HS-27A (cell line): ENCODE measurements at regions not wholly inside any gene's neighbourhood (a gene's known extent, or its start where the extent isn't known, plus 50 kb on each side); places are given as distances from the start of the nearest gene placed in this dataset.

Source experiments
- DNase-seq: peaks from one replicate; pipeline ENCODE4 v3.0.0-alpha.2; 2012; ENCODE audit warnings: low read depth, missing footprints

GRCh38 chr2:120809151-120809550 lies 73.5 kb downstream of the GLI2 start:
- no peak for DNase-seq

- DNase-seq, result no peak
These were observed 74.2 kb downstream of the GLI2 start for GRCh38 chr2:120809609-120810440.

GRCh38 chr2:120810639-120811038 lies 75.0 kb downstream of the GLI2 start:
- DNase-seq, result no peak

GRCh38 chr2:120812866-120813265 lies 77.2 kb downstream of the GLI2 start:
- no peak for DNase-seq

DNA sequence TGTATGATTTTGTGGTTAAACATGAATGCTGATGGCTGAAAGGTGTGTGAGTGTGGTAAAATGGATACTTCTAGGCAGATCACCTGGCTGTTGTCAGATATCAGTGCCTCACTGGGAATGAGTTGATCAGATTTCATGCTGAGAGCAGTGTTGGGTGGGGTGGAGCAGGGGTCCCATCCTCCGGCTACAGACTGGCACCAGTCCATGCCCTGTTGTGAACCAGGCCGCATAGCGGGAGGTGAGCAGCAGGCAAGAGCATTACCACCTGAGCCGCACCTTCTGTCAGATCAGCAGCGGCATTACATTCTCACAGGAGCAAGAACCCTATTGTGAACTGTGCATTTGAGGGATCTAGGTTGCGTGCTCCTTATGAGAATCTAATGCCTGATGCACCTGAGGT lies 78.7 kb downstream of the GLI2 start:
- DNase-seq, result no peak

DNA sequence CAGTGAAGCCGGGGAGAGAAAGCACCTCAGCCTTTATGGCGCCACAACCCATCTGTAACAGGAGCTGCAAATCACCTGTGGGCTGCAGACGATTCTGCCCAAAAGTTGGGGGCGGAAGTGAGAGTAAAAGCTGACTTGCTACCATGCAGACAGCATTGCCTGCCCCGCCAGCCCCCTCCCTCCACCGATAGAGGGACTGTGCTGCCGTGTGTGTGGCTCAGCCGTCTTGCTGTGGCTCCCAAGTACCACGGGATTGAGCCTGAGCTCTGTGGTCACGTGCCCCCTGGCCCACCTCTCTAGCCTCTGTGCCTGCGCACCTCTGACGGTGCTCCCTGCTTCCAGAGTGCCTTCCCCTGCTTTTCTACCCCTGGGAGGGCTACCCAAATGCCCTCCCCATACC lies 79.6 kb downstream of the GLI2 start:
- DNase-seq, result no peak

GRCh38 chr2:120817136-120817955 lies 81.7 kb downstream of the GLI2 start:
- DNase-seq, result no peak

GRCh38 chr2:120817956-120818325 lies 82.3 kb downstream of the GLI2 start:
- DNase-seq, result no peak

GRCh38 chr2:120818441-120818920 lies 82.8 kb downstream of the GLI2 start:
- peak; percentile 89 for DNase-seq

DNA sequence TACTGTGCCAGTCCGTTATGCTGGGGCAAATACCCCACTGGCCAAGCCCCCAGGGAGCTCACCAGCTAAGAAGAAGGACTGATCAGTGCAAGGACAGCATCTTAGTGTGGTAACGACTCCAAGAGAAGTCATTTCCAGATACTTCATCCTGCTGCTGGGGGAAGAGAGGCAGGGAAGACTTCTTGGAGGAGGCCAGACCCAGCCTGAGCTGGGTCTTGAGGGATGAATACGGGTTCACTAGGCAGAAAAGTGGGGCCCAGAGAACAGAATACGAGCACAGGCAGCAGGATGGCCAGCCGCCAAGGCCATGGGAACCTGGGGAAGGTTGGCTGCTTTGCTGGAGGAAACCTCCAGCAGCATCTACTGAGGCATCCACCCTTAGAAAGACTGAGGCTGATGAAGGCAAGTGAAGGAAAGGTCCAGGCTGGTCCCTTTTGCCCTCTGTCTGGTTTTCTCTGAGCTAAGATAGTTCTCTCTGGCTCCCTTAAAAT lies 84.1 kb downstream of the GLI2 start:
- DNase-seq, result no peak

DNA sequence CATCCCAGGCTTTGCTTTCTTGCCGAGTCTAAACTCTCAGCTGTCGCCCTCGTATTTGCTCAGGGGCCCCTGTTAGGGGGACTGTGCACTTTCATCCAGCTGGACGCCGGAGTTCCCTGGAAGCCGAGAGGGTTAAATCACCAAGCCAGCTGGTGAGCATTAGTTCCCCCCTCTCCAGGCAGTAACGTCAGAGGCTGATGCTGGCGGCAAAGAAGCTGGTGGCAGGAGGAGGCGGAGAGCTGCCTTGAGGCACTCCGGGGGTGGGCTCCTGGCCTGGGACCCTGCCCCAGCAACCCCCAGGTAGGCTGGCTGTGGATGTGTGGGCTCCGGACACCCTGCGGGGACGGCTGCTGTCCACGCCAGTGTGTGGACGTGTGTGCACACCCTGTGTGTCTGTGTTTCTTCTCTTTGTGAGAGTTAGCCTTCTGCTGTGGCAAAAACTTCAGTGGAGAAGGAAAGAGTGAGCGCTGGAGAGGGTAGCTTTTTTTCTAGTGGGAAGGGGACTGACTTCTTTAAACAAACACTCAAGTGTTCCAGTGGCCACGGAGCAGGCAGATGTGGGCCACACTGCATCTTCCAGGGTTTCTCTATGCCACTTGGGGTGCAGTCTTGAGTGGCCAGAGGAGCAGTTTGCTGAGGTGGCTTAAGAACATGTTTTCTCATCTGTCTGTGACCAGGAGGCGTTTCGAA lies 84.7 kb downstream of the GLI2 start:
- no peak for DNase-seq

GRCh38 chr2:120820953-120821279 lies 85.2 kb downstream of the GLI2 start:
- DNase-seq, result no peak

GRCh38 chr2:120821446-120822160 lies 85.9 kb downstream of the GLI2 start:
- DNase-seq, result no peak

- DNase-seq, result no peak
These were observed 87.3 kb downstream of the GLI2 start for GRCh38 chr2:120822933-120823332.

- DNase-seq, result no peak
These were observed 87.9 kb downstream of the GLI2 start for GRCh38 chr2:120823551-120823950.

DNA sequence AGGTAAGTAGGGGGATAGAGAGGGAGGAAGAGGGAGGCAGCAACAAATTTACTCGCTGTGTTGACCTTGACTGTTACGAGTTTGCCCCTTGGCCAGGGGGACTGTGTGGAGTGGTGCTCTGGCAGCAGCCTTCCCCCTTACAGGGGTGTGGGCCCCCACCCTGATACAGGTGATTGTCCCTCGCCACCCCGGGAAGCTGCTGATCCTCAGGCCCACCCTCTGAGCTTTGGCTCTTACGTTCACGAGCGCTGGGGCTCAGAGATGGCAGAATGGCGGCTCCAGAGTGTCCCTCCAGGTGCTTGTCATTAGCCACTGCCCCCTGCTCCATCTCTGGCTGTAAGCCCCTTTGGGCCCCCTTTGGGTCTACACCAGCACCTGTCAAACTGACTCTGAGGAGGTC lies 88.6 kb downstream of the GLI2 start:
- DNase-seq, result no peak

- no peak for DNase-seq
These were observed 89.9 kb downstream of the GLI2 start for GRCh38 chr2:120825370-120826259.

DNA sequence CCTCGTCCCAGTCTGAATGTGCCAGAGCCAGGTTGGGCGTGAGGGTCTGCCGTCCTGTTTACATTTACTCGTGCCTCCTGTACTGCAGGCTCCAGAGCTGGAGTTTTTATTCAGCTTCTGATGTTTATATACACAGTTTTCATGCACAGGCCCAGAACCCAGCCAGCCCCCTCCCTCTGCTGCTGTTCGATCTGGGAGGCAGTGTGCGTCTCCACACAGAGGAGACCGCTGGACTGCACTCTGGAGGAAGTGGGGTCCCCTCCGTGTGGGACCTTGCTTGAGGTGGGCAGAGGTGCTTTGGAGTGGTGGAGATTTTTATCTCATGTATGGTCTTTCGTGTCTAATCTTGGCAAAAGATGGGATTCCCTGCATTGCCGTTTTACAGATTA lies 90.6 kb downstream of the GLI2 start:
- no peak for DNase-seq

DNA sequence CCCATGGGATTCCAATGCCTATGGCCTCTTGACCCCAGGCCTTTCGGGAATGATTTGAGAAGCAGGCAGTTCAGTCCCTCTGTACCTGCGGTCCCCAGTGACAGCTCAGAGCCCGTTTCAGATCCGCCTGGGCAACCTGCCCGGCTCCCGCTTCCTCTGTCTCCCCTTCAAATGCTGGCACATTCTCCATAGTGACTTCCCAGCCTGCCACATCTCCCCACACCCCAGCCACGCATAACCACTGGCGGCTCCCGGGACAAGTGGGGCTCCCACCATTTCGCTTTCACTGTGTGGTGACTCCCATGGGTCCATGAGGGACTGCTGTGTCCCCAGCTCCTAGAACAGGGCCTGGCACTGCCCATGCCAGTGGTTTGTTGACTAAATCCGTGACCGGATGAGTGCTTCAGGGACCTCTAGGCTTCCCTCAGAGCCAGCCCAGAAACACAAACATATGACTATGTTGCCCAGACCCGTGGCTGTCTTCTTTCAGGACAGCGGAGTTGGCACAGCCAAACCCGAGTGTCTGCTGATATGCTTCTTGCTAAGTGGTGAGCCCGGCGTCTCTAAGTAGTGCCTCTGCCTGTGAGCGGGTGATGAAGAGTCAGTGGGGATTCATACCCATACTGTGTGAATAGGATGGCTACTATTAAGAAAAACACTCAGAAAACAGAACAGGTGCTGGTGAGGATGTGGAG lies 91.2 kb downstream of the GLI2 start:
- no peak for DNase-seq

DNA sequence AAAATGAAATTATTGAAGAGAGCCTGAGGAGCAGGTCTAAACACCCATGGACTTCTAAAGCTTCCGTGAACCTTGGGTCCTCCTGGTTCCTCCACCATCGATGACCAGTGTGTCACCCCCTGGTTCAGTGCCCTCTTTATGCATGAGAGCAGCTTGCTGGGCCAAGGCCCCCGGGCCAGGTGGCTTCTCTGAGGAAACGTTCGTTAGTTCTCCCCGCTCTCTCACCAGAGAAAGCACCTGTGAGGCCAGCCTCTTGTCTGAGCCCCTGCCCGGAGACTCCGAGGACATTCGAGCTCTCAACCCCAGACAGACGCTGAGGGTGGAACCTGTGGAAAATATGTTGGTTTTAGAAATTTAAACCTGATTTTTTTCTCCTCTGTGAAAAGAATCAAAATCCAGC lies 92.4 kb downstream of the GLI2 start:
- no peak for DNase-seq
